ENCODE measurements at regions not wholly inside any gene's neighbourhood (a gene's known extent, or its start where the extent isn't known, plus 50 kb on each side); places are given as distances from the start of the nearest gene placed in this dataset.

GRCh38 chr14:76937181-76938091 is 91.1 kb downstream of the IRF2BPL start:
- TF ChIP-seq CTCF (IDR thresholded peaks at IDR 0.05) (no peak), POLR2A (IDR thresholded peaks at IDR 0.05) (no peak)

Data from heart left ventricle (tissue), 13 donors.